Prostate gland (tissue), 2 donors: ENCODE measurements at regions not wholly inside any gene's neighbourhood (a gene's known extent, or its start where the extent isn't known, plus 50 kb on each side); places are given as distances from the start of the nearest gene placed in this dataset.
"Not testable (repeated sequence)": the region's sequence is repeated elsewhere in the genome, so short reads cannot be mapped to it uniquely, and the experiment has no call there.

Source experiments
- CTCF ChIP-seq, 4 experiments: fragments of 200-600 bp in 2 of 4; fragments of 450-650 bp in 2 of 4; sonication (generic) in 2 of 4; IDR thresholded peaks; 1 replicate in 3 of 4; 2 replicates in 1 of 4; pipeline ENCODE4 v1.5.1; 2016 to 2019; ENCODE audit warnings: antibody characterized with exemption in 4 of 4, mild to moderate bottlenecking in 2 of 4, moderate library complexity in 2 of 4
- POLR2A ChIP-seq: fragments of 450-650 bp; IDR thresholded peaks from one replicate; pipeline ENCODE4 v1.6.1; 2016; ENCODE audit warnings: antibody characterized with exemption, mild to moderate bottlenecking
- POLR2AphosphoS5 ChIP-seq: sonication (generic); formaldehyde crosslinking; IDR thresholded peaks from one replicate; pipeline ENCODE4 v1.6.1; 2017; ENCODE audit warnings: antibody characterized with exemption

DNA sequence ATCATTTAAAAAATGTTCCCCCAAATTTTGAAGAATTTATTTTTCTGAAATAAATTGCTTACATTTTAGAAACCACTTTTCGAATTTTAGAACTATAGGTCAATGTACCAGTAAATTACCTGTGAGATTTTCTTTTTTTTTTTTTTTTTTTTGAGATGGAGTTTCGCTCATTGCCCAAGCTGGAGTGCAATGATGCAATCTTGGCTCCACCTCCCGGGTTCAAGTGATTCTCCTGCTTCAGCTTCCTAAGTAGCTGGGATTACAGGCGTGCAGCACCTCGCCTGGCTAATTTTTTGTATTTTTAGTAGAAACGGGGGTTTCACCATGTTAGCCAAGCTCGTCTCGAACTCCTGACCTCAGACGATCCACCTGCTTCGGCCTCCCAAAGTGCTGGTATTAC, 295.1 kb upstream of the ID2 start:
- TF ChIP-seq POLR2AphosphoS5; POLR2A; CTCF (IDR thresholded peaks at IDR 0.05): not testable (repeated sequence)
